Mucosa of rectum (tissue), 2 donors: ENCODE measurements at regions not wholly inside any gene's neighbourhood (a gene's known extent, or its start where the extent isn't known, plus 50 kb on each side); places are given as distances from the start of the nearest gene placed in this dataset.
"Not testable (repeated sequence)": the region's sequence is repeated elsewhere in the genome, so short reads cannot be mapped to it uniquely, and the experiment has no call there.

ENCODE experiments used
- H3K27ac ChIP-seq, 2 donors: one replicate each; pipeline ENCODE4 v1.7.0; 2013; ENCODE audit warnings: inconsistent platforms in 2 of 2, low read depth in 2 of 2, low read length in 2 of 2
- H3K27me3 ChIP-seq, 2 donors: one replicate each; pipeline ENCODE4 v1.7.0; 2013; ENCODE audit warnings: low read length in 2 of 2; ENCODE audit not compliant: control insufficient read depth in 2 of 2, insufficient read depth in 2 of 2
- H3K36me3 ChIP-seq, 2 donors: one replicate each; pipeline ENCODE4 v1.7.0; 2013; ENCODE audit warnings: low read length in 2 of 2; ENCODE audit not compliant: control insufficient read depth in 2 of 2, insufficient read depth in 2 of 2
- H3K4me1 ChIP-seq, 2 donors: one replicate each; pipeline ENCODE4 v1.7.0; 2013; ENCODE audit warnings: low read length in 2 of 2, mild to moderate bottlenecking in 1 of 2; ENCODE audit not compliant: control insufficient read depth in 2 of 2, insufficient read depth in 2 of 2
- H3K4me3 ChIP-seq, 2 donors: one replicate each; pipeline ENCODE4 v1.7.0; 2013; ENCODE audit warnings: low read length in 2 of 2
- H3K9ac ChIP-seq, 2 donors: one replicate each; pipeline ENCODE4 v1.7.0; 2013; ENCODE audit warnings: low read length in 2 of 2, low read depth in 1 of 2, mild to moderate bottlenecking in 1 of 2
- H3K9me3 ChIP-seq, 2 donors: one replicate each; pipeline ENCODE4 v1.7.0; 2013; ENCODE audit warnings: low read length in 2 of 2; ENCODE audit not compliant: control insufficient read depth in 2 of 2
- donor health status: healthy.
- donor health status: Normal muscosa, but diverticular disease.

GRCh38 chr20:60186412-60186811 is 228.2 kb downstream of the CDH26 start:
- H3K27me3 ChIP-seq, result no peaks in the 10 kb centered on the region
- no peak overlapping the region for H3K9ac ChIP-seq
- H3K9me3 ChIP-seq, result no peaks in the 10 kb centered on the region
- H3K36me3 ChIP-seq, result no peaks in the 10 kb centered on the region
- no peak overlapping the region for H3K4me3 ChIP-seq
- no peak overlapping the region for H3K27ac ChIP-seq
- no peaks in the 10 kb centered on the region for H3K4me1 ChIP-seq

DNA sequence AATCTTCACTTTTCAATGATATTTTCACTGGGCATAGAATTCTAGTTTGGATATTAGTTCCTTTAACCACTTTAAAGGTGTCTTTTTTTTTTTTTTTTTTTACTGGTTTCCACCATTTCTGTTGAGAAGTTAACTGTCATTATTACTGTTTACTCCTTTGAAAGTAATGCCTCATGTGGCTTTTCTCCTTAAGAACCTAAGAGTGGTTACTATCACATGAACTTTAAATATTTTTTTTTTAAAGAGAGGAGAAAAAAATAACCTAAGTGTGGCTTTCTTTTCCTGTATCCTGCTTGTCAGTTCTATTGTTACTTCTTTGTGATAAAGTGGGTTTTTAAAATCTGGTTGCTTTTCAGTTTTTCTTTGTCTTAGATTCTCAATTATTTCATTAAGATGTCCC is 229.5 kb downstream of the CDH26 start:
- Histone ChIP-seq H3K27me3 (no peaks in the 10 kb centered on the region), H3K4me1 (no peaks in the 10 kb centered on the region), H3K36me3 (no peaks in the 10 kb centered on the region), H3K9ac (no peak overlapping the region), H3K9me3 (no peaks in the 10 kb centered on the region), H3K27ac (no peak overlapping the region), H3K4me3 (no peak overlapping the region)

DNA sequence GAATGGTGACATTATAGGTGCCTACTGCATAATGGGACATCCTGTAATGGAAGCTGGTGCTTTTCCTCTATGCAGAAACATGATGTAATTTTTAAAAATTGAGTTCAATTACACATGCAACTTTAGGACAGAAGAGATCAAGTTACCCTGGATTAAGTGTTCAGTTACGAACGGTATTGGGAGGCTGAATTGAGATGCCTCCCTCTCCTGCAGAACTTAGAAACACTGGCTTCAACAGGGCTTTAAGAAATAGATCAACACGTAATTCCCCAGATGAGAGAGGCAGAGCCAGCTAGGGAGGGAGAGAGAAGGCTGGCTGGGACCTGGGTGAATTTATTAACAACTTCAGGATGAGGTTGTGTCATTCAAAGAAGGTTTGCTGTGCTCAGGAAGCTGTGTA is 232.8 kb downstream of the CDH26 start:
- Histone ChIP-seq H3K36me3 (no peaks in the 10 kb centered on the region), H3K27me3 (no peaks in the 10 kb centered on the region), H3K27ac (no peak overlapping the region), H3K9me3 (no peaks in the 10 kb centered on the region), H3K4me3 (no peak overlapping the region), H3K4me1 (no peaks in the 10 kb centered on the region), H3K9ac (no peak overlapping the region)

DNA sequence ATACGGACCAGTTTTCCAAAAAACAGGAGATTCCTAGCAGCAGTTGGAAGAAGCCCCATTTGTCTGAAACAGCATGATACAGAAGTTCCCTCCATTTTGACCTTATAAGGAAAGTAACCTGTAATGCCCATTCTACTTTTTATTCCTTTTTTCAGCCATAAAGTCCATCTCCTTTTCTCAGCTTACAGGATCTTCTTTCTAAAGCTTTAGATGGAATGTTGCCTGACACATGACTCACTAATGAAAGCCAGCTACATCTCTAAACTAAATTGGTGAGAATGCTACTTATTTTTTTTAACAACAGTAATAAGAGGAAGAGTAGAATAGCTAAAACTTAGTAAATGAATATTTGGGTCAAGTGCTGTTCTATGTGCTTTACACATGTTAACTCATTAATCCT is 234.1 kb downstream of the CDH26 start:
- no peak overlapping the region for H3K4me3 ChIP-seq
- H3K4me1 ChIP-seq, result no peaks in the 10 kb centered on the region
- no peaks in the 10 kb centered on the region for H3K27me3 ChIP-seq
- H3K9ac ChIP-seq, result no peak overlapping the region
- H3K9me3 ChIP-seq, result no peaks in the 10 kb centered on the region
- H3K36me3 ChIP-seq, result no peaks in the 10 kb centered on the region
- no peak overlapping the region for H3K27ac ChIP-seq

DNA sequence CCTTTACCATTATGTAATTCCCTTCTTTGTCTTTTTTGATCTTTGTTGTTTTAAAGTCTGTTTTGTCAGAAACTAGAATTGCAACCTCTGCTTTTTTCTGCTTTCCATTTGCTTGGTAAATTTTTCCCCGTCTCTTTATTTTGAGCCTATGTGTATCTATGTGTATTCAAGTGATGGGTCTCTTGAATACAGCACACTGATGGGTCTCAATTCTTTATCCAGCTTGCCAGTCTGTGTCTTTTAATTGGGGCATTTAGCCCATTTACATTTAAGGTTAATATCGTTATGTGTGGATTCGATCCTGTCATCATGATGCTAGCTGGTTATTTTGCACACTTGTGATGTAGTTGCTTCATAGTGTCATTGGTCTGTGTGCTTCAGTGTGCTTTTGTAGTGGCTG is 240.9 kb downstream of the CDH26 start:
- H3K4me1 ChIP-seq, H3K9me3 ChIP-seq, H3K27me3 ChIP-seq, H3K9ac ChIP-seq, H3K4me3 ChIP-seq, H3K36me3 ChIP-seq, H3K27ac ChIP-seq: not testable (repeated sequence)

- Histone ChIP-seq H3K27me3 (no peaks in the 10 kb centered on the region), H3K9me3 (no peaks in the 10 kb centered on the region), H3K27ac (no peak overlapping the region), H3K36me3 (no peaks in the 10 kb centered on the region), H3K4me3 (no peak overlapping the region), H3K9ac (no peak overlapping the region), H3K4me1 (no peaks in the 10 kb centered on the region)
These were observed 241.6 kb downstream of the CDH26 start for GRCh38 chr20:60199866-60200265.

DNA sequence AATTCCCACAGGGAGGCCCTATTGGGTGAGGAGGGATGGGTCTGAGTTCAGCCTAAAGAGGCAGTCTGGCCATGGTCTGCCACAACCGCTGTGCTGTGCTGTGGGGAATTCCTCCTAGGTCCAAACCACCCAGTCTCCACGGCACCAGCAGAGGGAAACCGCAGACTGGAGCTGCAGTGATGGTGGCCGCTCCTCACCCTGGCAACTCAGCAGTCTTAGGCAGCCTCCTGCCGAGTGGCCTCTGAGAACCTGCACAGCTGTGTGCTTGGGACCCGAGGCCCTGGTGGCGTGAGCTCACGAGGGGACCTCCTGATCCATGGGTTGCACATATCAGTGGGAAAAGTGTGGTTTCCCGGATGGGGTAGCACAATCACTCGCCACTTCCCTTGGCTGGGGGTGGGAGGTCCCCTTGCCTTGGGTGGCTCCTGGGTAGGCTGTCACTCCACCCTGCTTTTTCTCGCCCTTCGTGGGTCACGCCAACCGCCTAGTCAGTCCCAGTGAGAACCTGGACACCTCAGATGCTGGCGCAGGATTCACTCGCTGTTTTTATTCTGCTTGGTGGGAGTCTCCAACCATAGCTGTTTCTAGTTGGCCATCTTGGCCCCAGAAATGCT is 242.2 kb downstream of the CDH26 start:
- Histone ChIP-seq H3K27ac (no peak overlapping the region), H3K4me1 (no peaks in the 10 kb centered on the region), H3K9ac (no peak overlapping the region), H3K4me3 (no peak overlapping the region), H3K9me3 (no peaks in the 10 kb centered on the region), H3K27me3 (no peaks in the 10 kb centered on the region), H3K36me3 (no peaks in the 10 kb centered on the region)

DNA sequence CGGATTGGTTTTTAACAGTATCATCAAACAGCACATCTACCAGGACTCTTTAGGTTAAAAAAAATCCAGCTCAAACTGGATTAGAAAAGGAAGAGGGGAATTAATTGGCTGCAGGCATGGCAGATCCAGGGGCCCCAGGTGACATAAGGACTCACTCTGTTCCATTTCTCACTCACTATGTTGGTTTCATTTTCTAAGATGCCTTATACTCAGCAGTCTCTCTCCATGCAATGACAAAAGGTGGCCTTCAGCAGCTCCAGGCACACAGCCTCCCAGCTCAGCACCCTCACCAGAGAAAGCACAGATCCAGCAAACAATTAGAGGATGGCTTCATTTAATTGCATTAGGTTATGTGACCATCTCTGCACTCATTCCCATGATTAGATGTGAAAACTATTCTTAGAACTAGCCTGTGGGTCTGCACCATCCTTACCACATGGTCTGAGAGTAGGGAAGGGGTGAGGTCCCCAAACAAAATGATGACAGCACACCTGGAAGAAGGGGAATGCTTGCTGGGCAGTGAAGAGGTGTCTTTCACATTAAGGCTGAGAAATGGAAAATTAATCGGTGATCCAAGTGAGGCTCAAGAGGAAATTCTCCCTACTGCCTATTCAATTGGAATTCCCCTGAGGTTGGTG is 243.1 kb downstream of the CDH26 start:
- Histone ChIP-seq H3K27ac (no peak overlapping the region), H3K9me3 (no peaks in the 10 kb centered on the region), H3K27me3 (no peaks in the 10 kb centered on the region), H3K4me1 (no peaks in the 10 kb centered on the region), H3K9ac (no peak overlapping the region), H3K4me3 (no peak overlapping the region), H3K36me3 (no peaks in the 10 kb centered on the region)

DNA sequence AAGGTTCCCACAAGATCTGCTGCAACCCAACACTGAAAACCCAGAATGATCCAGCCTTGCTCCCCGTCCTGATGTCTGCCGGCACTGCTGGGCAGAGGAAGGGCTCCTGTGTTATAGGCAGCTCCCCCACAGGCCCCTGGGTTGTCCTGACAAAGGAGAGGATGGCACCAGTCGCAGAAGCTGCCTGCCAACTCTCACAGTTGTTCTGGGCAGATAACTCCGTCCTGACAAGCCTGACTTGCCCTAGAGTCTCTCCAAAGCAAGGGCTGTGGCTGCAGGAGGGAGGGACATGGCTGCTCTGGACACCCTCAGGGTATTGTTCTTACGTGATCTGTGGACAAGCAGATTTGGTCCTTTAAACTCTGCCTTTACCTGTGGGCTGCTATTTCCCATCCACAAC is 243.8 kb downstream of the CDH26 start:
- no peak overlapping the region for H3K27ac ChIP-seq
- no peak overlapping the region for H3K9ac ChIP-seq
- no peaks in the 10 kb centered on the region for H3K36me3 ChIP-seq
- H3K27me3 ChIP-seq, result no peaks in the 10 kb centered on the region
- H3K4me3 ChIP-seq, result no peak overlapping the region
- H3K9me3 ChIP-seq, result no peaks in the 10 kb centered on the region
- H3K4me1 ChIP-seq, result no peaks in the 10 kb centered on the region

- no peak overlapping the region for H3K9ac ChIP-seq
- H3K9me3 ChIP-seq, result no peaks in the 10 kb centered on the region
- no peaks in the 10 kb centered on the region for H3K36me3 ChIP-seq
- no peak overlapping the region for H3K27ac ChIP-seq
- no peaks in the 10 kb centered on the region for H3K27me3 ChIP-seq
- H3K4me3 ChIP-seq, result no peak overlapping the region
- H3K4me1 ChIP-seq, result no peaks in the 10 kb centered on the region
These were observed 245.2 kb downstream of the CDH26 start for GRCh38 chr20:60203451-60203850.
